HepG2 (cell line): ENCODE measurements at regions not wholly inside any gene's neighbourhood (a gene's known extent, or its start where the extent isn't known, plus 50 kb on each side); places are given as distances from the start of the nearest gene placed in this dataset.

Experiments used
- ATAC-seq: fragments of 200-7000 bp; cut with Tn5 transposase; 3 replicates; pipeline ENCODE4 v1.9.1; 2020; ENCODE audit warnings: mild to moderate bottlenecking, moderate library complexity
- BruUV-seq: library from RNA; stranded (reverse); fragments of 400-500 nt; replicated peaks from 2 replicates; lab custom pipeline; 2021; lab: Mats Ljungman, UMichigan
- CTCF ChIA-PET: fragments of 300-600 bp; formaldehyde crosslinking; extraction: SDS; loops from one replicate; lab custom pipeline; 2021; ENCODE audit warnings: low total read pairs, inconsistent platforms, low intra/inter-chr PET ratio; lab: Yijun Ruan, JAX
- POLR2A ChIA-PET: fragments of 350-600 bp; sonication (Branson Sonifier 250); formaldehyde crosslinking; loops from one replicate; lab custom pipeline; 2020; ENCODE audit warnings: antibody characterized with exemption, inconsistent platforms; lab: Yijun Ruan, JAX
- DNase-seq: peaks from one replicate; pipeline ENCODE4 v3.0.0-alpha.2; 2015; ENCODE audit warnings: low spot score
- FAIRE-seq: peaks from 3 replicates; lab custom pipeline; 2011; peaks lifted over from hg19 to GRCh38; lab: Jason Lieb, UNC
- H2AFZ ChIP-seq: one replicate; pipeline ENCODE4 v1.6.1; 2011; ENCODE audit warnings: low read length, inconsistent platforms
- H3K27ac ChIP-seq: fragments of 300-600 bp; 3 replicates; pipeline ENCODE4 v1.8.0; 2011; ENCODE audit warnings: mixed run types, mild to moderate bottlenecking, mixed read lengths, low read length, inconsistent platforms; ENCODE audit not compliant: insufficient read depth; ENCODE audit errors: extremely low read length
- H3K27me3 ChIP-seq, 2 experiments: fragments of 200-600 bp in 1 of 2; 2 replicates in 1 of 2; 3 replicates in 1 of 2; pipeline versions ENCODE4 v1.6.0 to v1.8.0; 2011; ENCODE audit warnings: low read length in 2 of 2, mild to moderate bottlenecking in 2 of 2, moderate library complexity in 2 of 2, inconsistent platforms in 1 of 2; ENCODE audit not compliant: insufficient read depth in 2 of 2, control insufficient read depth in 1 of 2
- H3K36me3 ChIP-seq, 2 experiments: fragments of 200-600 bp in 1 of 2; replicated peaks in 1 of 2; 2 replicates in 1 of 2; 3 replicates in 1 of 2; pipeline versions ENCODE4 v1.5.1 to v1.8.0; 2011; ENCODE audit warnings: low read length in 2 of 2, inconsistent platforms in 1 of 2; ENCODE audit not compliant: insufficient read depth in 2 of 2, control insufficient read depth in 1 of 2
- H3K4me1 ChIP-seq: 2 replicates; pipeline ENCODE4 v1.5.1; 2012; ENCODE audit warnings: low read length, inconsistent platforms; ENCODE audit not compliant: insufficient read depth
- H3K4me2 ChIP-seq: 2 replicates; pipeline ENCODE4 v1.6.0; 2011; ENCODE audit warnings: low read depth, low read length, inconsistent platforms
- H3K4me3 ChIP-seq, 3 experiments: fragments of 200-600 bp in 1 of 3; sonication (generic), shearing (Covaris generic) in 1 of 3; replicated peaks in 1 of 3; 2 replicates each; pipeline ENCODE4 v1.5.1; 2011 to 2016; ENCODE audit warnings: low read length in 3 of 3, inconsistent platforms in 2 of 3, low read depth in 2 of 3, mild to moderate bottlenecking in 2 of 3, control low read depth in 1 of 3, mixed read lengths in 1 of 3; ENCODE audit not compliant: insufficient read depth in 1 of 3
- H3K79me2 ChIP-seq: one replicate; pipeline ENCODE4 v1.6.1; 2011; ENCODE audit warnings: low read length, inconsistent platforms; ENCODE audit not compliant: insufficient read depth
- H3K9ac ChIP-seq: 2 replicates; pipeline ENCODE4 v1.6.0; 2011; ENCODE audit warnings: mild to moderate bottlenecking, low read depth, low read length, inconsistent platforms; ENCODE audit not compliant: insufficient read depth
- H3K9me3 ChIP-seq: 2 replicates; pipeline ENCODE4 v1.5.1; 2012; ENCODE audit warnings: mild to moderate bottlenecking, low read length
- H4K20me1 ChIP-seq: 2 replicates; pipeline ENCODE4 v1.6.0; 2011; ENCODE audit warnings: inconsistent platforms, mild to moderate bottlenecking, low read length, moderate library complexity; ENCODE audit not compliant: insufficient read depth
- ARID2 ChIP-seq: sonication (generic); formaldehyde crosslinking; IDR thresholded peaks from 2 replicates; pipeline ENCODE4 v1.8.1; 2022; ENCODE audit warnings: mild to moderate bottlenecking, missing genetic modification reagents, borderline replicate concordance
- ARNT ChIP-seq: fragments of 450-650 bp; IDR thresholded peaks from 2 replicates; pipeline ENCODE4 v1.6.1; 2017
- FOXM1 ChIP-seq: sonication (generic); formaldehyde crosslinking; IDR thresholded peaks from 2 replicates; pipeline ENCODE4 v1.5.0; 2020; ENCODE audit warnings: missing genetic modification reagents
- NCOA2 ChIP-seq: sonication (generic); formaldehyde crosslinking; IDR thresholded peaks from 2 replicates; pipeline ENCODE4 v1.8.0; 2022; ENCODE audit warnings: inconsistent platforms
- SALL2 ChIP-seq: sonication (generic); formaldehyde crosslinking; IDR thresholded peaks from 2 replicates; pipeline ENCODE4 v1.8.1; 2023; ENCODE audit warnings: mild to moderate bottlenecking, missing genetic modification reagents, inconsistent platforms
- TP53 ChIP-seq: sonication (generic); formaldehyde crosslinking; conservative IDR thresholded peaks from 2 replicates; pipeline ENCODE4 v1.4.0; 2020; ENCODE audit warnings: missing genetic modification reagents
- YEATS4 ChIP-seq: sonication (generic); formaldehyde crosslinking; IDR thresholded peaks from 2 replicates; pipeline ENCODE4 v1.4.0; 2020; ENCODE audit warnings: missing genetic modification reagents, borderline replicate concordance
- ZNF251 ChIP-seq: sonication (generic); formaldehyde crosslinking; IDR thresholded peaks from 2 replicates; pipeline ENCODE4 v1.9.0; 2021; ENCODE audit warnings: mild to moderate bottlenecking, missing genetic modification reagents
- ZNF451 ChIP-seq: sonication (generic); formaldehyde crosslinking; IDR thresholded peaks from 2 replicates; pipeline ENCODE4 v1.5.0; 2020; ENCODE audit warnings: mild to moderate bottlenecking, missing genetic modification reagents
- ZNF580 ChIP-seq: IDR thresholded peaks from 2 replicates; pipeline ENCODE4 v1.6.1; 2016; ENCODE audit warnings: low read depth, borderline replicate concordance
- WGBS: methylation state at CpG from one replicate; pipeline ENCODE4 v1.1.6; 2017; ENCODE audit warnings: low lambda C conversion rate; 5-methylcytosine and 5-hydroxymethylcytosine counted together
- in situ Hi-C: cut with HindIII; loops from 2 replicates; pipeline ENCODE4 v1.10.0; 2017; ENCODE audit warnings: low pct_unique_long_range_greater_than_20kb; ENCODE audit not compliant: extremely low pct_ligation_motif_present
- intact Hi-C: fragments of 100-400 bp; cut with micrococcal nuclease; formaldehyde crosslinking; loops from one replicate; pipeline ENCODE4 v1.10.0; 2022; ENCODE audit not compliant: unreplicated experiment
- TF ChIP-seq, protein P1 (sequence below): sonication (generic); formaldehyde crosslinking; IDR thresholded peaks from 2 replicates; pipeline ENCODE4 v1.8.0; 2022; ENCODE audit warnings: low read depth, missing genetic modification reagents

DNA sequence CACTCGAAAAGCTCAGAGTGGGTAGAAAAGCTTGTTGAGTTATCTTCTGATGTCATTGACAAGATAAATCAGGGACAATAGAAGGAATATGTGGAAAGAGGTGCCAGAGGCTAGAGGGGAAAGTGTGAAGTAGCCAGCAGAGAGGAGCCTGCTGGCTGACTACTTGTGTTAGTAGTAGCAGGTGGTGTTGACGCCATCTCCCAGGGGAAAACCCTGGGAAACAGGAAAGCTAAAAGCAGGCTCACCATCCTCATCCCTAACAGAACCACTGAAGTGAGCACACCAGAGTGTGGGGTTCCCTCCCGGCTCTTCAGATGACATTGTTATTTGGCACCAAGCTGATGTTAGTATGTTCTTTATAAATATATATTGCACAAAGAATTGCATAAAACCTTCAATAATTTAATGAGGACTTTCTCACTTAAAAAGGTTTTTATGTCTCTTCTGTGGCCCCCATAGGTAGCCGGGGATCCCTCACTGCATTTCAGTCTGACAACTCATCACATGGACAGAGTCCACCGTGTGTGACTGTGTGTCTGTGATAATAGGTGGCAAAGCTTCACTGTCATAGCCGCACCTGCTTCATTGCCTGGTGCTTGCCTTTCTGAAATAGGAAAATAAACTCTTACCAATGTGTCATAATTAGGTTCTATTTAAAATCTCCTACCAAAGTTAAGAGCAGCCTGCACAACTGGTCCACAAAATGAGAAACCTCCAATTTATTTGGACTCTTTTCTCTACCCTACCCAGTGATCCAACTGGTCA is 63.2 kb upstream of the TOP3B start (continued):
- TF ChIP-seq, protein P1, sequence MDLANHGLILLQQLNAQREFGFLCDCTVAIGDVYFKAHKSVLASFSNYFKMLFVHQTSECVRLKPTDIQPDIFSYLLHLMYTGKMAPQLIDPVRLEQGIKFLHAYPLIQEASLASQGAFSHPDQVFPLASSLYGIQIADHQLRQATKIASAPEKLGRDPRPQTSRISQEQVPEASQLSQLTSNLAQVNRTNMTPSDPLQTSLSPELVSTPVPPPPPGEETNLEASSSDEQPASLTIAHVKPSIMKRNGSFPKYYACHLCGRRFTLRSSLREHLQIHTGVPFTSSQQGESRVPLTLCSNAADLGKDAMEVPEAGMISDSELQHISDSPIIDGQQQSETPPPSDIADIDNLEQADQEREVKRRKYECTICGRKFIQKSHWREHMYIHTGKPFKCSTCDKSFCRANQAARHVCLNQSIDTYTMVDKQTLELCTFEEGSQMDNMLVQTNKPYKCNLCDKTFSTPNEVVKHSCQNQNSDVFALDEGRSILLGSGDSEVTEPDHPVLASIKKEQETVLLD (CRISPR knock-in tag): no peak
- no peak for TF ChIP-seq FOXM1 (CRISPR knock-in tag)

GRCh38 chr22:22044153-22044552 is 61.6 kb upstream of the TOP3B start:
- no peak overlapping the region for H2AFZ ChIP-seq
- no peak for DNase-seq
- intact Hi-C loops: no loop called here
- no peak overlapping the region for H3K4me3 ChIP-seq
- no peak overlapping the region for H3K4me2 ChIP-seq
- peaks cover 0 to 11% of the 10 kb centered on the region in 2 experiments; a peak in 2 of 5 replicates for H3K27me3 ChIP-seq
- 0% methylated on average over 2 of the region's 2 CpGs for WGBS
- BruUV-seq: no TSS peak
- TF ChIP-seq SALL2 (no peak), NCOA2 (CRISPR knock-in tag) (no peak), FOXM1 (CRISPR knock-in tag) (no peak), ZNF251 (CRISPR knock-in tag) (no peak), TP53 (CRISPR knock-in tag) (no peak), ZNF451 (CRISPR knock-in tag) (no peak), ARID2 (CRISPR knock-in tag) (no peak), ZNF580 (CRISPR knock-in tag) (no peak), YEATS4 (CRISPR knock-in tag) (no peak), ARNT (no peak)
- TF ChIP-seq, all 625 proteins: peak for 0
- FAIRE-seq: no peak
- Histone ChIP-seq H3K79me2 (no peaks in the 10 kb centered on the region), H3K9me3 (no peaks in the 10 kb centered on the region), H3K27ac (no peak overlapping the region), H3K4me1 (no peaks in the 10 kb centered on the region), H3K36me3 (no peaks in the 10 kb centered on the region), H4K20me1 (no peaks in the 10 kb centered on the region), H3K9ac (no peak overlapping the region)
- CTCF ChIA-PET: no interaction called here
- POLR2A ChIA-PET: no interaction called here
- ATAC-seq: no peak
- in situ Hi-C loops: no loop called here
